MM.1S (cell line): ENCODE measurements at regions not wholly inside any gene's neighbourhood (a gene's known extent, or its start where the extent isn't known, plus 50 kb on each side); places are given as distances from the start of the nearest gene placed in this dataset.

Source experiments
- DNase-seq: peaks from one replicate; pipeline ENCODE4 v3.0.0-alpha.2; 2015
- H2AFZ ChIP-seq: fragments of 300-600 bp; sonication (generic); 2 replicates; pipeline ENCODE4 v1.6.0; 2016; ENCODE audit warnings: antibody characterized with exemption, low read length
- H3F3A ChIP-seq: fragments of 300-600 bp; sonication (generic); 2 replicates; pipeline ENCODE4 v1.6.1; 2016; ENCODE audit warnings: mild to moderate bottlenecking, antibody characterized with exemption, low read length, moderate library complexity, mixed read lengths; ENCODE audit not compliant: insufficient read depth
- H3K27ac ChIP-seq: fragments of 300-600 bp; sonication (generic); 2 replicates; pipeline ENCODE4 v1.5.1; 2016; ENCODE audit warnings: mild to moderate bottlenecking, low read length
- H3K27me3 ChIP-seq: fragments of 300-600 bp; sonication (generic); replicated peaks from 2 replicates; pipeline ENCODE4 v1.6.0; 2016; ENCODE audit warnings: low read length; ENCODE audit not compliant: insufficient read depth
- H3K36me3 ChIP-seq: fragments of 300-600 bp; sonication (generic); replicated peaks from 2 replicates; pipeline ENCODE4 v1.6.1; 2016; ENCODE audit warnings: mild to moderate bottlenecking, low read length, mixed read lengths; ENCODE audit not compliant: insufficient read depth
- H3K4me1 ChIP-seq: fragments of 300-600 bp; sonication (generic); 2 replicates; pipeline ENCODE4 v1.6.1; 2016; ENCODE audit warnings: low read length, mixed read lengths
- H3K4me2 ChIP-seq: fragments of 300-600 bp; sonication (generic); 2 replicates; pipeline ENCODE4 v1.6.0; 2016; ENCODE audit warnings: low read depth, low read length
- H3K4me3 ChIP-seq: fragments of 300-600 bp; sonication (generic); 2 replicates; pipeline ENCODE4 v1.5.1; 2016; ENCODE audit warnings: low read length, mixed read lengths
- H3K79me2 ChIP-seq: fragments of 300-600 bp; sonication (generic); 2 replicates; pipeline ENCODE4 v1.6.1; 2016; ENCODE audit warnings: mixed run types, low read length, mixed read lengths
- H3K9ac ChIP-seq: fragments of 300-600 bp; sonication (generic); 2 replicates; pipeline ENCODE4 v1.6.1; 2016; ENCODE audit warnings: low read length, mixed read lengths
- H3K9me2 ChIP-seq: fragments of 300-600 bp; sonication (generic); replicated peaks from 2 replicates; pipeline ENCODE4 v1.6.1; 2016; ENCODE audit warnings: mild to moderate bottlenecking, low read length, mixed read lengths; ENCODE audit not compliant: insufficient read depth
- H3K9me3 ChIP-seq: fragments of 300-600 bp; sonication (generic); replicated peaks from 2 replicates; pipeline ENCODE4 v1.6.1; 2016; ENCODE audit warnings: mild to moderate bottlenecking, low read length, mixed read lengths; ENCODE audit not compliant: insufficient read depth
- H4K20me1 ChIP-seq: fragments of 300-600 bp; sonication (generic); 2 replicates; pipeline ENCODE4 v1.6.1; 2016; ENCODE audit warnings: mild to moderate bottlenecking, low read length, moderate library complexity, mixed read lengths; ENCODE audit not compliant: insufficient read depth
- EZH2 ChIP-seq: fragments of 300-600 bp; sonication (generic); optimal IDR thresholded peaks from 2 replicates; pipeline ENCODE3; 2017; ENCODE audit warnings: low read depth, mild to moderate bottlenecking, antibody characterized with exemption, low read length, mixed read lengths
- EZH2phosphoT487 ChIP-seq: fragments of 300-600 bp; sonication (generic); IDR thresholded peaks from 2 replicates; pipeline ENCODE4 v1.6.1; 2018; ENCODE audit warnings: antibody characterized with exemption, low read length
- TF ChIP-seq, protein P1 (sequence below): fragments of 300-600 bp; sonication (generic); IDR thresholded peaks from 2 replicates; pipeline ENCODE4 v1.5.1; 2016; ENCODE audit warnings: antibody characterized with exemption, low read length, mixed read lengths

DNA sequence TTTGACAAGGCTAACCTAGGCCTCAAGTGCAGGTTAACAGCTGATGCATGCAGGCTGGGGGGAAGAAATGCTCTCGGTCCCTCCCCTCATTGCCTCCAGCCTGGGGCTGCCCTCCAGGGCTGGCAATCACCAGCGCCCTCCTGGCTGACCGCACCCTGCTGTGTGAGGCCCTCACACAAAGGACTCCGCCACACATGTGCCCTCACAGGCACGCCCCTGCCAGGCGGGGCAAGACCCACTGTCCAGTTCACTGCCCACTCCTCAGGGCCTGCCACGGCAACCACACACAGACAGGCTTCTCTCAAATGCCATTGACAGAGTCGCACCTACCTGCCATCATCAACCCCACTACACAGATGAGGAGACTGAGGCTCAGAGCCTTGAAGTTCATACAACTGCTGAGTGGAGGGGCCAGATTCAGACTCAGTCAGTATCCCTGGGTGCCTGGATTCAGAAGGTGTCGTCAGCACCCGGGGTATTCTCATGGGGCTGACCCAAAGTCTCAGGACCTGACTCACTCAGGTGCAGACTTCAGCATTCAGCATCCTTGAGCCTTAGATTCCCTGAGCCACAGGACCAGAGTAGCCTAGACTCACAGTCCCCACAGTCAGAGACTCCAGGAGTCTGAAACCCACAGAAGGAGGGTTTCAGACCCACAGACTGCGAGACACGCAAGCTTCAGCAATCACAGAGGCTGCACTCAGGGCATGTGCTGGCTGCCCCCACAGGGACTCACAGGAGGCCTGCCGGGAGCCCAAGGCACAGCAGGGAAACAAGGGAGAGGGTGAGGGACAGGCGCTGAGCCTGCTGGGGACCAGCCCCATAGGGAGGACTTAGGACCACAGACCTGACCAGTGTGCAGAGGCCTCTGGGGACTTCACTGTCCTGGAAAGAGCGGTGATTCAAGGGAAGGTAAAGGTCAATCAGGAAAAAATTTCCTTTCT lies 458.0 kb downstream of the MATN1 start:
- no peaks in the 10 kb centered on the region for H3K9me3 ChIP-seq

DNA sequence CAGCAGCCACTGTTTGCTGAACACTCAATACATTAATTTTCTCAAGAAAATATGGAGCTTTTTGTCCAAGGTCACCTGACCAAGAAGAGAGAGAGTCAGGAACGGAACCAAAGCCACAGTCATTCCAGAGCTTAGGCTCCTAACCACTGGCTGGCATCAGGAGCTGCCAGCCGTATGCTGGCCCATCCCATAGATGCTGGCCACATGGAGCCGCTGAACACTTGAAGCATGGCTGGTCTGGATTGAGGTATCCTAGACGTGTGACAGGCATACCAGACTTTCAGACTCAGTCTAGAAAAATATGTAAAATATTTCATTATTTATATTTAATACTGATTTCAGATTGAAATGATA lies 458.7 kb downstream of the MATN1 start:
- Histone ChIP-seq H2AFZ (no peak overlapping the region), H3K9me3 (no peaks in the 10 kb centered on the region), H3K9ac (no peak overlapping the region), H3K27ac (no peak overlapping the region), H4K20me1 (no peaks in the 10 kb centered on the region), H3K4me2 (no peak overlapping the region), H3K9me2 (no peaks in the 10 kb centered on the region), H3K4me3 (no peak overlapping the region), H3F3A (no peaks in the 10 kb centered on the region), H3K4me1 (no peaks in the 10 kb centered on the region), H3K27me3 (peaks cover 88% of the 10 kb centered on the region), H3K36me3 (no peaks in the 10 kb centered on the region), H3K79me2 (no peaks in the 10 kb centered on the region)
- TF ChIP-seq EZH2phosphoT487 (no peak), EZH2 (no peak)
- TF ChIP-seq, protein P1, sequence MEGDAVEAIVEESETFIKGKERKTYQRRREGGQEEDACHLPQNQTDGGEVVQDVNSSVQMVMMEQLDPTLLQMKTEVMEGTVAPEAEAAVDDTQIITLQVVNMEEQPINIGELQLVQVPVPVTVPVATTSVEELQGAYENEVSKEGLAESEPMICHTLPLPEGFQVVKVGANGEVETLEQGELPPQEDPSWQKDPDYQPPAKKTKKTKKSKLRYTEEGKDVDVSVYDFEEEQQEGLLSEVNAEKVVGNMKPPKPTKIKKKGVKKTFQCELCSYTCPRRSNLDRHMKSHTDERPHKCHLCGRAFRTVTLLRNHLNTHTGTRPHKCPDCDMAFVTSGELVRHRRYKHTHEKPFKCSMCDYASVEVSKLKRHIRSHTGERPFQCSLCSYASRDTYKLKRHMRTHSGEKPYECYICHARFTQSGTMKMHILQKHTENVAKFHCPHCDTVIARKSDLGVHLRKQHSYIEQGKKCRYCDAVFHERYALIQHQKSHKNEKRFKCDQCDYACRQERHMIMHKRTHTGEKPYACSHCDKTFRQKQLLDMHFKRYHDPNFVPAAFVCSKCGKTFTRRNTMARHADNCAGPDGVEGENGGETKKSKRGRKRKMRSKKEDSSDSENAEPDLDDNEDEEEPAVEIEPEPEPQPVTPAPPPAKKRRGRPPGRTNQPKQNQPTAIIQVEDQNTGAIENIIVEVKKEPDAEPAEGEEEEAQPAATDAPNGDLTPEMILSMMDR: no peak
- DNase-seq: no peak

More for the DNA sequence above, 458.0 kb downstream of the MATN1 start:
- Histone ChIP-seq H3K4me3 (no peak overlapping the region), H3K9me2 (no peaks in the 10 kb centered on the region), H4K20me1 (no peaks in the 10 kb centered on the region), H3K9ac (no peak overlapping the region), H3K27ac (no peak overlapping the region), H3F3A (no peaks in the 10 kb centered on the region), H3K4me2 (no peak overlapping the region), H2AFZ (no peak overlapping the region), H3K79me2 (no peaks in the 10 kb centered on the region), H3K4me1 (no peaks in the 10 kb centered on the region), H3K27me3 (peaks cover 90% of the 10 kb centered on the region), H3K36me3 (no peaks in the 10 kb centered on the region)
- TF ChIP-seq EZH2phosphoT487: no peak
- TF ChIP-seq EZH2: no peak
- TF ChIP-seq, protein P1: no peak
- no peak for DNase-seq

DNA sequence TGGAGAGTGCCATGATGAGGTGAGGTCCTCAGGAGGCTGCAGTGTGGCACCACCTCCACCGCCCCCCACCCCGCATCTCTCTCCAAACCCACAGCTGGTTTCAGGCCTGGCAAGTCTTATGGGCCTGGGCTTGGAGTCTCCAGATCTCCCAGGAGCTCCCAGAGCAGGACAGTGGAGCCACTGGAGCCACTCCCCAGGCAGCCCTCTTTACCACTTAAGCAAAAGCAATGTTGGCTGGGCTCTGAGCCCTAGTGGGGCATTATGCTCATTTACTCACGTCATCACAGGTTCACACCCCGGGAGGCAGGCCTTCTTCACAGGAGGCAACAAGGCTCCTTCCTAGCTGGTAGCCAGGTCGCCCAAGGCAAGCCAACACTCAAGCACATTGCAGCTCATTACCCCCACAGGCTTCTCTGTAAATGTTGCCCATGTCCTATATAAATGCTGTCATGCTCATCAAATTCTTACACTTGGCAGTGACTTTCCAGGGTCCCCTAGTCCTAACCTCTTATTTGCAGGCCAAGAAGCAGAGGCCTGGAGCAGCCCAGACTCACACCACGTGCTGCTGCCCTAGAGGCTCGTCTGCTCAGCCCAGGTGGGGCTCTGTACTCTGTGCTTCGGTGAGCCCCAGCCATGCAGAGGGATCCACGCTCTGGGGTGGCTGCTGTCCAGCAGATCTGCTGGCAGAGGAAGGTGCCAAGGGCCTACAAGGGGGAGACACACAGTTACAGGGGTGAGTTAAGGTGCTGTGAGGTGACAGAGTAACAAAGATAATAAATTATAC lies 459.3 kb downstream of the MATN1 start:
- Histone ChIP-seq H3K4me3 (no peak overlapping the region), H3K9me2 (no peaks in the 10 kb centered on the region), H3K36me3 (no peaks in the 10 kb centered on the region), H3K9me3 (no peaks in the 10 kb centered on the region), H3K79me2 (no peaks in the 10 kb centered on the region), H3K4me2 (no peak overlapping the region), H3K27me3 (peaks cover 88% of the 10 kb centered on the region), H3K27ac (no peak overlapping the region), H3K9ac (no peak overlapping the region), H2AFZ (no peak overlapping the region), H4K20me1 (no peaks in the 10 kb centered on the region), H3F3A (no peaks in the 10 kb centered on the region), H3K4me1 (no peaks in the 10 kb centered on the region)
- DNase-seq: no peak
- TF ChIP-seq EZH2phosphoT487 (no peak), EZH2 (no peak)
- TF ChIP-seq, protein P1: no peak
